ENCODE measurements at regions not wholly inside any gene's neighbourhood (a gene's known extent, or its start where the extent isn't known, plus 50 kb on each side); places are given as distances from the start of the nearest gene placed in this dataset.
"Not testable (repeated sequence)": the region's sequence is repeated elsewhere in the genome, so short reads cannot be mapped to it uniquely, and the experiment has no call there.

DNA sequence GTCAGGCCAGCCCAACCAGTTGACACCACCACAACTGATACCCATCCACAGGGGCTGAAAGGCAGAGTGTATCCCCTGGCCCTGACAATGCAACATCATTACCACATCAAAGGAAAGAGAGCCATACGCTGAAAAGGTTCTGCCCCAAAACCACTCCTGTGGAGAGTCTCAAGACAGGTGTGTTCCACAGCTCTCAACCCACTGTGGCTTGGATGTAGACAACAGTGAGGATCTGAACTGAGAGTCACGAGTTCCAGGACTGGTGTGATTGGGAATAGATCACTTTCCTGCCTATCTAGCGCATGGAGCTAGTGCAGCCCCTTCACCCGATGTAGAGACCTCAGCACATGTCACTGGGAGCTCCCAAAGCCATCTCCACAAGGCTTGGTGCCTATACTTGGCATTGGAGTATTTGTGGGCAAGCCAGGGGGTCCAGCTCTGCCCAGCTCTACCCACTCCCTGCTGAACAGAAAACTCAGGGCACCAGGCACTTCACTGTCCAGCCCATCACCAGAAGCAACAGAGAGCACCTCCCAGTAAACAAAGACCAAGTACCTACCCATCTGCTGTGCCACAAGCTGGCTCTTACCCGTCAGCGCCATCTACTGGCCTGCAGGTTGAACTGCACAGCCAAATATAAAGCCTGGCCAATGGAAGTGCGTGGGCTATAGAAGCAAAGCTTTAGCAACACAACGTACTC, 579.5 kb downstream of the UQCRFS1 start:
- peak; percentile 69 for DNase-seq (ENCODE audit: low spot score)

DNA sequence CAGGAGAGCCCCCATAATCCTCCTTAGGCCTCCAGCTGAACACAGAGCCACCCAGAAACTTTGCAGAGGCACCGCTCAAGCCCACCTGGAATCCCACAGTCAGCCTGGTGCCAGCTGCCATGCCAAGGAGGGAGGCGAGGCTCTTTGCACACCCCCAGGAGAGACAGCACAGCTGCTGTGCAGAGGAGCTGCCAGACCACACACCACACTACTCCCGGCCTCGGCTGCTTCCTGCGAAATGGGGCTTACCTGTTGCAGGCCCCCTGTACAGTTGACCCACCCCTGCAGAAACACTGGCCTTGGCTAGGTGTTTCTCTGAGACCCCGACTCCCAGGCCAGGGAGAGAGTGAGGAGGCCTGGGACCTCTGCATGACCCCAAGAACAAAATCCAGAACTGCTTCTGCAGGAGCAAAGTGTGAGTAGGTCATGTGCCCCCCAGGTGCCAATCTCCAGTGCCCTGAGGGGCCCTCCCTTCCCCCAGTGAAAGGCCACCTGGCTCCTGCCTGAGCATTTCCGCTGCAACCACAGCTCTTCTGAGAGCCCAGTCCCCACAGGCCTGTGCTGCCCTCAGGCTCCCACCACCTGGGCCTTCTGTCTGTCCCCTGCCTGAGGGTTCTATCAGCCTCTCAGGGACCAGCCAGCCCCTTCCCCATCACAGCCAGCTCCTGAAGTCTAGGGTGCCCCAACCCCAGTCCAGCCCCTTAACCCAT, 580.4 kb downstream of the UQCRFS1 start:
- DNase-seq (ENCODE audit: low spot score): no peak

DNA sequence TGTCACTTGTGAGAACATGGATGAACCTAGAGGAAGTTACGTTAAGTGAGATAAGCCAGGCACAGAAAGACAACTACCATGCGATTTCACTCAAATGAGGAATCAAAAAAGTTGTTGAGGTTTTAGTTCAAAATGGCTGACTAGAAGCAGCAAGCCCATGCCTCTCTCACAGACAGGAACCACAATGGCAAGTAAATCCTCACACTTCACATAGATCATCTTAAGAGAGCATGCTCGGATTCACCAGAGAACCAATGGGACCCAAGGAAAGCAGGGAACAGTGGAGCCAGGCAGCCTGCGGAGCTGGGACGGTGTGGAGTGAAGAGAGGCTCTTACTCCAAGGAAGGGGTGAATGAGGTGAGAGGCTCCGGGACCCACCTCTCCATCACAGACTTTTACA, 581.0 kb downstream of the UQCRFS1 start:
- DNase-seq (ENCODE audit: low spot score): no peak

DNA sequence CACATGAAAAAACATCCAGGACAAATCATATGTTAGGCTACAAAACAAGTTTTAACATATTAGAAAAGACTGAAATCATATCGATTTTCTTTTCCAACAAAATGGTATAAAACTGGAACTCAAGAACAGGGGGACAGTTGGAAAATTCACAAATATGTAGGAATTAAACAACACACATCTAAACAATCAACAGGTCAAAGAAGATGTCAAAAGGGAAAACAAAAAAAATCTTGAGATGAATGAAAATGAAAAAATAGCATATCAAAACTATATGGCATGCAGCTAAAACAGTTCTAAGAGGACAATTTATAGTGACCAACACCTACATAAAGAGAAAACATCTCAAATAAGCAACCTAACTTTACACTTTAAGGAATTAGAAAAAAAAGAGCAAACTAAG, 585.3 kb downstream of the UQCRFS1 start:
- no peak for DNase-seq (ENCODE audit: low spot score)

DNA sequence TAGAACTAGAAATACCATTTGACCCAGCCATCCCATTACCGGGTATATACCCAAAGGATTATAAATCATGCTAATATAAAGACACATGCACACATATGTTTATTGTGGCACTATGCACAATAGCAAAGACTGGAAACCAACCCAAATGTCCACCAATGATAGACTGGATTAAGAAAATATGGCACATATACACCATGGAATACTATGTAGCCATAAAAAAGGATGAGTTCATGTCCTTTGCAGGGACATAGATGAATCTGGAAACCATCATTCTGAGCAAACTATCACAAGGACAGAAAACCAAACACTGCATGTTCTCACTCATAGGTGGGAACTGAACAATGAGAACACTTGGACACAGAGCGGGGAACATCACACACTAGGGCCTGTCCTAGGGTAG, 586.5 kb downstream of the UQCRFS1 start:
- not testable (repeated sequence) for DNase-seq (ENCODE audit: low spot score)

DNA sequence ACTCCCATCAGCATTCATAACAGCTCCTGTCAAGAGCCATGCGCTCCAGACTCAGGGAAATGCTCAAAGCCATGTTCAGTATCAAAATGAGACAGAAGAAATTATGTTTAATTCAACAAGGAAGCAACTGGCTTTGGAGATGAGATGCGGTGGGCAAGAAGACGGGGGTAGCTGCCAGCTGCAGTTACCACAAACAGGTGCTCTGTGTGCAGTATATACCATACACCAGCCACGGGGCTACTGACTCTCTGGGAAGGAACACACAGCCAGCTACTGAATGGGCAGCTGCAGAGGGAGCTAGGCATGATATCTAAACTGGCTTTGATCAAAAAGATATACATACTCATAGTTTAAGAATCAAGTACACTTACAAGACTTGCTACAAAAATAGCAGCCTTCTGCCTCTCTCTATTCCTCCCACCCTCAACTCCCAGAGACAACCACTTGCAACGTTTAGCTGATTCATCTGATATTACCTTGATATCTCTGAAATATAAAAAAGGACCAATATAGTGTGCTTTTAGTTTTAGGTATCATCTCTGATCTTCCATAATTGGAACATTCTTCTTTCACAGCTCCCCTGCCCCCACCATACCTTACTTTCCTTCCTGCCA, 593.0 kb downstream of the UQCRFS1 start:
- DNase-seq (ENCODE audit: low spot score): no peak

DNA sequence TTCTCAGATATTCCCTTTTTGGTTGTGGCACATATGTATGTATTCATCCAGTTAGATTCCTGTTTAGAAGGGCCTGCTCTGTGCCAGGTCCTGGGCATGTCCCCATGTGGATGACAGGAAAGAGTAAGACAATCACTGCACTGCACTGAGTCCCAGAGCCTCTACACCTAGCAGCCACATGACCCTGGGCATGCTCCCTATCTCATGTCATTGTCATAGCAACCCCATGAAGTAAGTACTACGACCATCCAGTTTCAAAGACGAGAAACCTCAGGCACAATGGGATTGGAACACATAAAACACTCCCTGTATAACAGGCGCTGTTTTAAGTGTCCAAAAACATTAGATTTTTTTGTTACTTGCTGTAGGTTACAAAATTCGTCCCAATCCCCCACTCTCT, 594.4 kb downstream of the UQCRFS1 start:
- no peak for DNase-seq (ENCODE audit: low spot score)

DNA sequence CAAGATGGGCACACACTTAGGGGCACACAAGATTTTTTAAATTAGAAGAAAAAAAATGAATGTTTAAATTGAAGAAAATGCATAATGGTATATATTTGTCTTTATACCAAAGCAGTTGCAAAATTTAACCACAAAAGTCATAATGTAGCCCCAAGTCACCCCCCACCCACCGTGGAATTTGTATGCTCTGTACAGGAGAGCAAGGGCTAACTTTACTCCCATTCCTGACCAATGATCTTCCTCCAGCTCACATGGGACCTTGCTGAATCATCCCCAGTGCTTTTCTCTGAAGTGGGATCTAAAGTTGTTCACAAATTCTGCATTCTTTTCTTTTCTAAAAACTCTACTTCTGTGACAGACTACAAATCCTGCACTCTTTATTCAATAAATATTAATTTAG, 597.0 kb downstream of the UQCRFS1 start:
- DNase-seq (ENCODE audit: low spot score): no peak

DNA sequence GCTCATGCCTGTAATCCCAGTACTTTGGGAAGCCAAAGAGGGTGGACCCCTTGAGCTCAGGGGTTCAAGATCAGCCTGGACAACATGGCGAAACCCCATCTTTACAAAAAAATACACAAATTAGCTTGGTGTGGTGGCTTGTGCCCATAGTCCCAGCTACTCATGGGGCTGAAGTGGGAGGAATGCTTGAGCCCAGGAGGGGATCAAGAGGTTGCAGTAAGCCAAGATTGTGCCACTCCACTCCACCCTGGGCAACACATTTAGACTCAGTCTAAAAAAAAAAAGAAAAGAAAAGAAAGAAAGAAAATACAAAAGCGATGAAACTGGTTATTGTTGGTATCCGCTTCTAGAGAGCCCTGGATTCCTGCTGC, 597.4 kb downstream of the UQCRFS1 start:
- no peak for DNase-seq (ENCODE audit: low spot score)

DNA sequence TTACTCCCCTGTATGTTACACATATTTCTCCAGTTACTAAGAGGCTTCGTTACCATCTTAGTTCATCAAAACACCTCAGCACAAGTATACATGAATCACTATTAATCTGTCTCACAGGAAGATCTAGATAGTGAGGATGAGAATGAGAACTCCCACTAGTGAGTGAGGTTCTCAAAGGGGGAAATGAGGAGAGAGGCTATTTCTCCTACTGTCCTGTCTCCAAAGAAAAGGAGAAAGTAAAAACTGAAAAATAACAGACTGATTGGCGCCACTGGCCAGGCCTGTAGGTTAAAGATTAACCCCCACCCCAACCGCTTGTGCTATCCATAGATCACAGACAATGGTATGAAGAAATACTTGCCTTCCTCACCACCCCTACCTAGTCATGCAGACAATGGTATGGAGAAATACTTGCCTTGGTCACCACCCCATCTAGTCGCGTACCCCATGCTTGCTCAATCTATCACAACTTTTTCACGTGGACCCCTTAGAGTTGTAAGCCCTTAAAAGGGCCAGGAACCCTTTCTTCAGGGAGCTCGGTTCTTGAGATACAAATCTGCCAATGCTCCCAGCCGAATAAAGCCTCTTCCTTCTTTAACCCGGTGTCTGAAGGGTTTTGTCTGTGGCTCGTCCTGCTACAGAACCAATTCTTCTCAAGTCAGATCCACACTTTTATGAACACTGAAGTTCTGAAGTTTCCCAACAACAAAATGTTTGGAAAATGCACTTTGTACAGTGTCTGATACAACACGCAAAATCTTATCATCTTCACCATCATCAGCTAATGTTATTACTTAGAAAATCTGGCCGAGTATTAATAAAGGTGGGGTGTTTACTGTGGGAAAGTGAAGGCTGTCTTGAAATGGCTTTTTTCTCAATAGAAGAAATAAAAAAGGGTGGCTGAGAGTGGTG, 598.1 kb downstream of the UQCRFS1 start:
- DNase-seq (ENCODE audit: low spot score): no peak

DNA sequence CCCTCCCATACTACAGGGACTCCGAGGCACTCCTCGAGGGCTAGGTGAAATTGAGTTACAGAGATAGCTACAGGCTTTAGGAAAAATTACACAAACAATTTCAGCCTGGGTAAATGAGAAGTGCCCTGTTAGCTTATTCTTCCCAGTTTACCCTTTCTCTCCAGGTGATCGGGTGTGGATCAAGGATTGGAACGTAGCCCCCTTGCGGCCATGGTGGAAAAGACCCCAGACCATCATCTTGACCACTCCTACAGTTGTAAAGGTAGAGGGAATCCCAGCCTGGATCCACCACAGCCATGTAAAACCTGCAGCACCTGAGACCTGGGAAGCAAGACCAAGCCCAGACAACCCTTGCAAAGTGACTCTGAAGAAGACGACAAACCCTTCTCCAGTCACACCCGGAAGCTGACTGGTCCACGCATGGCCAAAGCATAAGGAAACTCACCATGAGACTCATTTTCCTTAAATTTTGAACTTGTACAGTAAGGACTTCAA, 600.6 kb downstream of the UQCRFS1 start:
- DNase-seq (ENCODE audit: low spot score): no peak

DNA sequence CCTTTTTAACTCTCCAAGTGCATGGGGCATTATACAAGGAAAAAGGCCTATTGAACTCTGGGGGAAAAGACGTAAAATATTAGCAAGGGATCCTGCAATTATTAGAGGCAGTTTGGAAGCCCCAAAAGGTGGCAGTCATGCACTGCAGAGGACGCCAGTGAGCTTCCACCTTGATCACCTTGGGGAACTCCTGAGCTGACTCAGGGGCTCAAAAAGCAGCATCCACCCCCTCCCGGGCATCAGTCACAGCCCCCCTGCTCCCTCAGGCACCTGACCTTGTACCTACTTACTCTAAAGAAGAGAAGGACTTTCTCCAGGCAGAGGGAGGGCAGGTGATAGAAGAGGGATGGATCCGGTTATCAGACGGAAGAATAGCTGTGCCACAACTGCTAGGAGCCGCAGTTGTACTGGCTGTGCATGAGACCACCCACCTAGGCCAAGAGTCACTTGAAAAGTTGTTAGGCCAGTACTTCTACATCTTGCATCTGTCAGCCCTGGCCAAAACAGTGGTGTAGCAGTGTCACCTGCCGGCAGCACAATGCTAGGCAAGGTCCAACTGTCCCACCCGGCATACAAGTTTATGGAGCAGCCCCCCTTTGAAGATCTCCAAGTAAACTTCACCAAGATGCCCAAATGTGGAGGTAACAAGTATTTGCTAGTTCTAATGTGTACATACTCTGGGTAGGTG, 601.6 kb downstream of the UQCRFS1 start:
- not testable (repeated sequence) for DNase-seq (ENCODE audit: low spot score)

DNA sequence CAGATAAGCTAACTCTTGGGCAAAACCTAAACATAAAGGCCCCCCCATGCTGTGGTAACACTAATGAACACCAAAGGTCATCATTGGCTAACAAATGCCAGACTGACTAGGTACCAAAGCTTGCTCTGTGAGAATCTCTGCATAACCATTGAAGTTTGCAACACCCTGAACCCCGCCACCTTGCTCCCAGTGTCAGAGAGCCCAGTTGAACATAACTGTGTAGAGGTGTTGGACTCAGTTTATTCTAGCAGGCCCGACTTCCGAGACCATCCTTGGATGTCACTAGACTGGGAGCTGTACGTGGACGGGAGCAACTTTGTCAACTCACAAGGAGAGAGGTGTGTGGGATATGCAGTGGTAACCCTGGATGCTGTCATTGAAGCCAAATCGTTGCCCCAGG, 602.2 kb downstream of the UQCRFS1 start:
- DNase-seq (ENCODE audit: low spot score): no peak

DNA sequence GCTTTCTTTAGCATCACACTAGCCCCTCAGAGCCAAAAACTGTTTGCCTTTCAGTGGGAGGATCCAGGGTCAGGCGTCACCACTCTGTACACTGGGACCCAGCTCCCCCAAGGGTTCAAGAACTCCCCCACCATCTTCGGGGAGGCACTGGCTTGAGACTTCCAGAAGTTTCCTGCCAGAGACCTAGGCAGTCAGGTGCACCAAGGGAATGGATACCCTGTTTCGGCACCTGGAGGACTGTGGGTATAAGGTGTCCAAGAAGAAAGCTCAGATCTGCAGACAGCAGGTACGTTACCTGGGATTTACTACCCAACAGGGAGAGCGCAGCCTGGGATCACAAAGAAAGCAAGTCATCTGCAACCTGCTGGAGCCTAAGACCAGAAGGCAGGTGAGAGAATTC, 603.0 kb downstream of the UQCRFS1 start:
- DNase-seq (ENCODE audit: low spot score): no peak

DNA sequence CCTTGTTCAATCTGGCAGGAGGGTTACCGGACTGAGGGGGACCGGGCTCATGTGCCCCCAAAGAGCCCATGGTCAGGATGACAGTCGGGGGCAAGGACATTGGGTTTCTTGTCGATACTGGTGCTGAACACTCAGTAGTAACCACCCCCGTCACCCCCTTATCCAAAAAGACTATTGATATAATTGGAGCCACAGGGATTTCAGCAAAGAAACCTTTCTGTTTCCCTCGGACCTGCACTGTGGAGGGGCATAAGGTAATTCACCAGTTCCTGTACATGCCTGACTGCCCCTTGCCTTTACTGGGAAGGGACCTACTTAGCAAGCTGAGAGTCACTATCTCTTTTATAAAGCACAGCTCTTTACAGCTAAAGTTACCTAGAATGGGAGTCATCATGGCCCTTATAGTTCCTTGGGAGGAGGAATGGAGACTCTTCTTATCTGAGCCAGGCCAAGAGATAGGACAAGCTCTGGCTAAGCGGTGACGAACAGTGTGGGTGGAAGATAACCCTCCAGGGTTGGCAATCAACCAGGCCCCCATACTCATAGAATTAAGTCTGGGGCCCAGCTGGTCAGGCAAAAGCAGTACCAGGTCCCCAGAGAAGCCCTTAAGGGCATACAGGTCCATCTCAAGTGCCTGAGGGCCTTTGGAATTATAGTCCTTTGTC, 603.7 kb downstream of the UQCRFS1 start:
- DNase-seq (ENCODE audit: low spot score): no peak

DNA sequence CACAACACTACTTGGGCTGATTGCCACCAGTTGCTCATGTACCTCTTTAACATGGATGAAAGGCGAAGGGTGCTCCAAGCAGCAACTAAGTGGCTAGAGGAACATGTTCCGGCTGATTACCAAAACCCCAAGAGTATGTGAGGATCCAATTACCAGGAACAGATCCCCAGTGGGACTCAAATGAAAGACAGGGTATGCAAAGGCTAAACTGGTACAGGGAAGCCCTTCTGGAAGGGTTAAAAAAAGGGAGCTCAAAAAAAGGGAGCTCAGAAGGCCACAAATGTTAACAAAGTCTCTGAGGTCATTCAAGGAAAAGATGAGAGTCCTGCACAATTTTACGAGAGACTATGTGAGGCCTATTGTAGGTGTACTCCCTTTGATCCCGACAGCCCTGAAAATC, 604.7 kb downstream of the UQCRFS1 start:
- DNase-seq (ENCODE audit: low spot score): no peak

DNA sequence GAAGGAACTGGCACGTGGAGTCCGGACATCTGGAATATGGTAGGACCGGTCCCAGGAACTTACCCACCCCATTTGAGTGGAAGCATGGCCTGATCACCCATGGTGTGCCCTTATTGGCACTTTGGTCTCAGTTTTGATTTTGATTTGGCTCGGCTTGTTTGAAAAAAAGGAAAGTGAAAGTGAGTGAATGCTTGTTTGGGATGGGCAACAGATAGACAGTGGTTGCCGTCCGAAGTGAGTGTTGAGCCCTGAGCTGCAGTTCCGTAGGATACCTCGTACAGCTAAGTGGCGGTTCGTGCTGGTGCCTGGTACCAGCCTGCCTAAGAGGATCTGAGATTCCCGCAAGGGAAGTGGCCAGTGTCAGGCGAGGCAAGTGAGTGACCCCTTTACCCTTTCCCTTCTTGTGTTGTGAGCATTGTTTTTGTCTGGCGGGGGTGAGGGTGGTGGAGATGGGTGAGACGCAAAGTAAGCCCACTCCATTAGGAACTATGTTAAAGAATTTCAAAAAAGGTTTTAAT, 605.8 kb downstream of the UQCRFS1 start:
- DNase-seq (ENCODE audit: low spot score): no peak

DNA sequence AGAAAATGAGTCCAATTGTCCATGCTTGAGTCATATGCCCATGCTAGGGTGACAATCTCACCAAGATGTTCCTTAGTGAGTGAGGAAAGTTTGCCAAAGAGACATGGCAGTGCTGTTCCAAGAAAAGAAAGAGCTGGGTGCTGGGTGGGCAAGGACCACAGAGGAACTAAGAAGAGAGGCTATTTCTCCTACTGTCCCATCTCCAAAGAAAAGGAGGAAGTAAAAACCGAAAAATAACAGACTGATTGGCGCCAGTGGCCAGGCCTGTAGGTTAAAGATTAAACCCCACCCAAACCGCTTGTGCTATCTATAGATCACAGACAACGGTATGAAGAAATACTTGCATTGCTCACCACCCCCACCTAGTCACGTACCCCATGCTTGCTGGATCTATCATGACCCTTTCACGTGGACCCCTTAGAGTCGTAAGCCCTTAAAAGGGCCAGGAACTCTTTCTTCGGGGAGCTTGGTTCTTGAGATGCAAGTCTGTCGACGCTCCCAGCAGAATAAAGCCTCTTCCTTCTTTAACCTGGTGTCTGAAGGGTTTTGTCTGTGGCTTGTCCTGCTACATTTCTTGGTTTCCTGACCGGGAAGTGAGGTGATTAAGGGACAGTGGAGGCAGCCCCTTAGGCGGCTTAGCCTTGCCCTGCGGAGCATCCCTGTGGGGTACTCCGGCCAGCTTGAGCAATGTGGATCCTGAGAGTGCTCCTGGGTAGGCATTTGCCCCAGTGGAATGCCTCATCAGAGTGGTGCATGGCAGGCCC, 606.5 kb downstream of the UQCRFS1 start:
- no peak for DNase-seq (ENCODE audit: low spot score)

DNA sequence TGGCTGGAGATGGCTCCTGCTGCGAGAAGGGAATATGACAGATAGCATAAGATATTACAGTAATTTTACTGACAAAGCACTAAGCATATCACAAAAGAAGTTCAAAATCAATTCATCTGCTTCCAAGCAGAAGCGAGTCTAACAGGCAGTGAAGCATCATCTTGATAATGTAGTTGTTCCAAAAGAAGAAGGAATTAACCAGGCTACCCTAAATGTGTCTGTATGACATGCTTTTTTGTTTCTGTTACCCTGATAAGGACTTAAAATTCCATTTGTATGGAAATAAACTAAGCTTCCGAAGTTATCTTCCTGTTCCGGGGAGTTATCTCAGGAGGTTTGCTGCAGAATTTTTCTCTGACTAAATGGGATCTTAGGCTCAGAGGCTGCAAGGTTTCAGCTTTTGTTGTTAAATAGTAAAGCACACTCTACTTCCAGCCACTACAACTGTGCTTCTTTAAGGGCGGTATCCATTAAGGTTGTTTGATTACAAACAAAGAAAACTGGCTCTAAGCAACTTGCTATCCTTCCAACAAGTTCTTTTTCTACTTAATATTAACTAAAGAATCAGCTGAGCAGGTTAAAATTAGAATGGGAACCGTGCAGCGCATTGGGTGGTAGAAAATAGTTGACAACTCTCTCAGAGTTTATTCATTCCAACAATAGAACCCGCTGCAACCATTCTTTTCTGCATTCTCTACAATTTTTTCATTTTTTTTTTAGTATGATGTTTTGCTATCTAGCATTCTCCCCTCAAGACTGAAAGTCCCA, 607.3 kb downstream of the UQCRFS1 start:
- DNase-seq (ENCODE audit: low spot score): no peak

Data from HT-29 (cell line).